Stimulated activated CD4-positive, alpha-beta T cell treated with anti-CD3 and anti-CD28 coated beads, Interleukin-4, amount 100 ng/mL, for 48 hours (primary cell): ENCODE measurements at regions not wholly inside any gene's neighbourhood (a gene's known extent, or its start where the extent isn't known, plus 50 kb on each side); places are given as distances from the start of the nearest gene placed in this dataset.

Experiments used
- DNase-seq, 2 donors: peaks; one replicate each; pipeline ENCODE4 v3.0.0-alpha.2; 2020; ENCODE audit warnings: low read depth in 2 of 2

DNA sequence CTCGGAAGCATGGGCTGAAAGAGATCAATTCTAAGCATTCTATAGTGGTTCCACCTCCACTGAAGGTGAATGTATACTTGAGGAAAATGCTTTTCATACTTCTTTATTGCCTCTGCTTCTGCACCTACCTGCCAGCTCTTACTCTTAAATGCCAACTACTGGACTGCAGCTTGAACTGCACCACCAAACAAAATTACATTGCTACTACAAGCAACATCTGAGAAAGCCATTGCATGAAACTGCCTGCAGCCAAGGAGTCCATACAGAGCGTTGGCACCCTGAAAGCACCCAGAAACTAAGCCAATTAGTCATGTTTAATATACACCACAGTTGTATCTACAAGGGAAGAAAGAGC is 440.9 kb downstream of the BTBD3 start:
- DNase-seq = no peak

DNA sequence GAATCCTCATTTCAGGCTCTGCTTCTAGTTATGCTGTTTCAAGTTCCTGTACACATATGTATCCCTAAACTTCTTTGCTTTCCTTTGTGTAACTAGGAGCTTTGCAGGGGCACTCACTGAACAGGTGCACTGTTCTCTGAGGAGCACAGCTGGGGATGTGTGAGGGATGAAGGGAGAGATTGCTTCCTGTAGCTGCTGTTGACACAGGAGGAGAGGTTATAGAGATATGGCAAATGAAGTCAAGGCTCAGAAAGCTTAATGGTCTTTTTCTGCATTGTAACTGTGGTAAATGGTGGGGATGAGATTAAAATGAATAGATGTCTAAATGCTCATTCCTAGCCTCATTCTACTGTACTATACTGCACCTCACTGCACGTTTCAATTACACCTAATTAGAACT is 454.3 kb downstream of the BTBD3 start:
- no peak for DNase-seq

DNA sequence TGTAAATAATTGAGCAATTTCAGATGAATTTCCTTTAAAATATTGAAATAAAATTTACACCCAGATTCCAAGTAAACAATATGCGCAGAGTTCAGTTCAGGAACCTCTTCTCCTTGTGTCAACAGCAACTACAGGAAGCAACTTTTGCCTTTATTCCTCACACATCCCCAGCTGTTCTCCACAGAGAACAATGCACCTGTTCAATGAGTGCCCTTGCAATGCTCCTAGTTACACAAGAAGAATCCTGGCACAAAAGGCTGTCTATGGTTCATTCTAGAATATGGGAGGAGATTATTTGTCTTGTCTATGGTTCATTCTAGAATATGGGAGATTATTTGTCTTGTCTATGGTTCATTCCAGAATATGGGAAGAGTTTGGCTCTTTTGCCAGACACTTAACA is 454.9 kb downstream of the BTBD3 start:
- no peak for DNase-seq

DNA sequence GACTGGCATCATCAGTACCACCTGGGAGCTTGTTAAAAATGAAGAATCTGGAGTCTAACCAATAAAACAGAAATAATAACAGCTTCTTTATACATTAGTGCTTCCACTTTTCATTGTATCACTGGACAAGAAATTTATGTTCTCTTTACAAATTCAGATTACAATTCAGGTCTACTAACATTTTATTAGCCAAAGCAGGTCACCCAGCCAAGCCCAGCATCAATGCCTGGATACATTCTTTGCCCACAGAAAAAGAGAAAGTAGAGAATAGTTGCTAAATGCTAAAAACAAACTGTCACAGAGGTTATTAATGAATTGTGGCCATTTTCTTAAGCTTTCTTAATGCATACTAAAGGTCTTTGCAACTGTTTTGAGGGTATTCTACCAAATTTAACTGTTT is 458.3 kb downstream of the BTBD3 start:
- no peak for DNase-seq

DNA sequence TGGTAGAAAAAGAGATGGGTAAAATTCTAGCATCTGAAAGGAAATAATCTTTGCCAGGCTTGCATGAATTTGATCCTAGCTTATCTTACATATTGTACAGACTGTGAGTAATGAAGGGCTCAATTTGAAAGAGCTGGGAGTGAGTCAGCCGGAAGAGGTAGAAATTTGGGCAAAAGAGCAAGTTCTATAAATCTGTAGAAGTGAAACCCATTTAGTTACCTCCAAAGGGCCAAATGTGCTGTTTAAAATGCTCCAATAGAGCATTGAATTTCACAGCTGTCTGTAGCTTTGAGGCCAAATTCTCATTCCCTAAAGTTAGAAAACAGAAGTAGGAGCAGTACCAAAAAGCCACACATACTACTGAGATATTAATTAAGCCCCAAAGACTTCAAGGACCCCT is 466.1 kb downstream of the BTBD3 start:
- no peak for DNase-seq

DNA sequence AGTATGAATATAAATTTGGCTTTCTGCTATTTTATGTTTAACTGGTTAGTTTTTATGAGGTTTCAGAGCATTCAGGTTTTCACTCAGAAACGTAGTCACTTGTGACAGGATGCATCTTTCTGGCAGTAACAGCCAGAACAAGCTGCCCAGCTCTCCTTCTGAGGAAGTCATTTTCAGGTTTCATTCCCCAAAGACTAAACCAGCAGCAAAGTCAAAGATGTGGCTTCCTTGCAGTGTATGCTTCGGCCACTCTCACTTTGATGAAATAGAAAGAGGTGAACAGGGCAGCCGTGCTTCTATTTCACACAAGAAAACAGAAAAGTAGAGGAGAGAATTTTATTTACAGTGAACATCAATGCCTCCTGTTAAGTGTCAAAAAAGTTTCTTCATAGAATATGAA is 469.1 kb downstream of the BTBD3 start:
- DNase-seq = no peak

DNA sequence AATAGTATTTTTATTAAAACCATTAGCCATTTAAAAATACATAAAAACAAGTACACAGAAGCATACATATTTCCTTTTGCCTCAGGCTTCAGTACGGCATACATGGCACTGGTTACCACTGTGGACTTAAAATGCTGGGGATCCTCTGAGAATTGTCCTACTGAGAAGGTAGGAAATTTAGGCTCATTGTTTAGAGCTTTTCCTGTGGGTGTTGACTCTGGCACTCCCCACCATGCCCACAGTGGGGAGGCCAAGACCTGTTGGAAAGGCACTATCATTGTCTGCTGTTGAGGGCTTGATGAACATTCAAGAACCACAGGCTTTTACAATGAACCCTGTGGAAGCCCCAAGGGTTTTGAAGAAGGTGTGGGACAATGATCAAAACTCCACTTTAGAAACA is 473.4 kb downstream of the BTBD3 start:
- no peak for DNase-seq

DNA sequence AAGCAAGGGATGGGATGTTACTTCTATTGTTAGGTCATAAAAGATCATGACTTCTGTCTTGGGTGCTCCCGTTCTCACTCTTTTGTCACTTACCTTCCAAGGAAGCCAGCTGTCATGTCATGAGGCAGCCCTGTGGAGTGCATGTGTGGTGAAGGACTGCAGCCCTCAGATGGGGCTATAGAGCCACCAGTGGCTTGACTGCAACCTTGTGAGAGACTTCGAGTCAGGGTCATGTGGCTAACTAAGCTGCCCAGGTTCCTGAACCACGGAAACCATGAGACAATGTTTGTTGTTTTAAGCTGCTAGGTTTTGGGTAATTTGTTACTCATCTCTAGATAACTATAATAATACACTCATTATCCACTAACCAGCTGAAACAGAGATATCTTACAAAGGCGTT is 477.1 kb downstream of the BTBD3 start:
- no peak for DNase-seq

DNA sequence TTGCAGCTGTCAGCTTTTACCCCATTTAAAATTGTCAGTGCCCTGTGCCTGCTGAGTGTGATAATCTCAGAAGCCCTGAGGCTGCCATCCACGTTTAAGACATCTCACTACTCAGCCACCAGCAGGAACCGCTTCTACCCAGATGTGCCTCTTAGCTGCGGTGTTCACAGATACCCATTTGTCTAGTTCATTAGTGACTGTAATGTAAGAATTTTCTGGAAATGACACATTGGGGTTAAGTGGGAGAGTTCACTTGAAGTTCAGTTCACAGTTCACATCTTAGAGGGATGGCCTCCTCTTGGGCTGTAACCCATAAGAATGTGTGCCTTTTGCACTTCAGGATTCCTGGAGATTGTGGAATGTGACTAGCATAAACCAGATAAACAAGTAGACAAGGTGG is 477.7 kb downstream of the BTBD3 start:
- no peak for DNase-seq

DNA sequence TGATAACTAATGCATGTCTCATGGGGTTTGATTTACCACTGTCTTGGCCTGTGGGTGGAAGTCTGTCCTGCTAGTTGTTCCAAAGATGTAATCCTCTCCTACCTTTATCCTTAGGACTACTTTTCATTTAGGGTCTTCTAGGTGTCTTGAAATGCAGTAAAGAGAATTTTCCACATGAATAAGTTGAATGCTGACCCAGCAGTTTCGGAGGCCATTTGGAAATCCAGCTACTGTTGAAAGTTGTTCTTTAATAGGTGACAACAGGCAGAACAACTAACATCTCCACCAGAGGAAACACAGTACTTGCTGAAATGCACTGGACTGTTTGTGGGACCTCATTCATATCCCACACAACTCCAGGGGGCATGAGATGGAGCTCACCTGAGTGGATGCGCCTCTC is 478.1 kb downstream of the BTBD3 start:
- DNase-seq = no peak

DNA sequence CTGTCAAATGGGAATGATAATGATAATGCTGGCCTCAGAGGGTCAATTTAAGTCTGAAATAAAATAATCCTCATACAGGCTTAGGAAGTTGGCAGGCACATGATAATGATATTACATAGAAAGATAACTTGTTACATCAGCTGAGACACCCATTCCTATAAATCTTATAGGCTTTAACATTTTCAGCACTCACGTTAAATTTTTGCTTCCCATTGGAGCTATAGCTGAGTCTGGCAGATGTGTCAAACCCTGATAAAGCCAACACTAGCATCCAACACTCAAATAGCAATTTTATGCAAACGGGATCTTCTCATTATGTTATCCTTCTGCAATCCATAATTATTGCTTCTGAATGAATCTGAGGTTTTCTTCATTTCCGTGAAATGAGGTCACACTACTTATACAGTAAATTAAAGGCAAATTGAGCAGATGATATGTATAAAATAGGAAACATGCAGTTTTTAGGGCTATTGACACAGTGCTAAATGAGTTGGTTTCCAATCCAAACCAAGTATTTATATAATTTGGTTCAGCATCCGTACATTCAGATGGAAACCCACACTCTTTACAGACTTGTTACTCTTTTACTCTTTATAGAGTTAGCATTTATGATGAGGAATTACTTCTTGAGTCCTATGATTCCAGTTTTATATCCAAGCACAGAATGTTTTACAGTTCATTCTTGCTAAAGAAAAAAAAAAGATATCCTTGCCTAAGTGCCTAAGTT is 481.6 kb downstream of the BTBD3 start:
- no peak for DNase-seq

DNA sequence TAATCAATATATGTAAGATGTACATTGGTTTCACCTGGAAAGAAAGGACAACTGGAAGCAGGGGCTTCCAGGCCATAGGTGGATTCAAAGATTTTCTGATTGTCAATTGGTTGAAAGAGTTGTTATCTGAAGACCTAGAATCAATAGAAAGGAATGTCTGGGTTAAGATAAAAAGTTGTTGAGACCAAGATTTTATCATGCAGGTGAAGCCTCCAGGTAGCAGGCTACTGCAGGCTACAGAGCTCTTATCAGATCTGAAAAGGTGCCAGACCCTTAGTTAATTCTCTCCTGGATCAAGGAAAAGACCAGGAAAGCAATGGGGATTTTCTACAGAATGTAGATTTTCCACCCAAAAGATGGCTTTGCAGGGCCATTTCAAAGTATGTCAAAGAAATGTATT is 487.2 kb downstream of the BTBD3 start:
- no peak for DNase-seq

DNA sequence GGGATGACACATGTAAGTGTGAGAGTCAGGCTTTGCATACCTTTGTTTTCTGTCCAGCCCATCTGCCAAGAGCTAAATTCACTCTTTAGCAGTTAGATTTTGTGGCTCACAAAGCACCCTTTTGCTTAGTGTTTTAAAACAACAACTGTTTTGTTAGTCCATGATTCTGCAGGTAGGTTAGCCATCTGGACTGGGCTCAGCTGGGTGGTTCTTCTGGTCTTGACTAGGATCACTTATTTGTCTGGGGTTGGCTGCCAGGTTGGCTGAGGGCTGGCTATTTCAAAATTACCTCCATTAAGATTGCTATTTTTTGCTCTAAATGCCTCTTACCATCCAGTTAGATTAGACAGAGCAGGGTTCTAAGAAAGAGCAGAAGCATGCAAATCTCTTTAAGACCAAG is 489.3 kb downstream of the BTBD3 start:
- DNase-seq = no peak

DNA sequence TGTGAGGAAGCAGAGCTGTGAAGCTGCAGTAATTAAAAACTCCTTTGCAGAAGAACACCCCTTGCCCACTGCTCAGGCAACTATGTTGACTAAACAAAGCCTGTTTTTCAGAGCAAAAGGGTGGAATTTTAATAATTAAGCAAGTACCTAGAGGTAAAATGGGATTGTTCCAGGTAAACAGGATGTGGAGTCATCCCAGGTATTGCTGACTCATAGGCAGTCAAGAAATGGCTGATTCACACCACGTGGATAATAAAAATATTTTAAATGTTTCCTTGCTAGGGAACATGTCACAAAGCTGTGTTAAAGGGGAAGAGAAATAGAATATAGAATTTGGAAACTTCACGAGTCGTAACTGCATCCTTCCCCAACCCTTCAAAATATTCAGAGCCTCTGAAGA is 491.8 kb downstream of the BTBD3 start:
- DNase-seq = no peak

DNA sequence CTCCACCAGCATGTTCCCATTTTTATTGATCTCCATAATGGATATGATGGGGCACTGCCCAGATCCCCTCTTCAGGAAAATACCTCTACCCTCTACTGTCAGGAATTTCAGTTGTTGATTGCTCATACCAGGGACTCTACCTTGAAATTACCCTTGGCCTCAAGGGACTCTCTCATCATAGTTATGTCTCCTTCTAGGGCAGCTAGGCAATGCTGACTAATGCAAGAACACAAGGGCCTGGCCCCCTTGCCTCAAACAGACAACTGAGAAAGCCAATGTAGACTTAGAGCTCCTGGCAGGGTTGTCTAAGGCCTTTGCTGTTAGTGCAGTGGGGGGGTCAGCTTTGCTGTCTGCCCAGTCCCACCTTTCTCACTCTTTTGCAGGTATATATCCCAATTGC is 493.1 kb downstream of the BTBD3 start:
- DNase-seq = no peak

DNA sequence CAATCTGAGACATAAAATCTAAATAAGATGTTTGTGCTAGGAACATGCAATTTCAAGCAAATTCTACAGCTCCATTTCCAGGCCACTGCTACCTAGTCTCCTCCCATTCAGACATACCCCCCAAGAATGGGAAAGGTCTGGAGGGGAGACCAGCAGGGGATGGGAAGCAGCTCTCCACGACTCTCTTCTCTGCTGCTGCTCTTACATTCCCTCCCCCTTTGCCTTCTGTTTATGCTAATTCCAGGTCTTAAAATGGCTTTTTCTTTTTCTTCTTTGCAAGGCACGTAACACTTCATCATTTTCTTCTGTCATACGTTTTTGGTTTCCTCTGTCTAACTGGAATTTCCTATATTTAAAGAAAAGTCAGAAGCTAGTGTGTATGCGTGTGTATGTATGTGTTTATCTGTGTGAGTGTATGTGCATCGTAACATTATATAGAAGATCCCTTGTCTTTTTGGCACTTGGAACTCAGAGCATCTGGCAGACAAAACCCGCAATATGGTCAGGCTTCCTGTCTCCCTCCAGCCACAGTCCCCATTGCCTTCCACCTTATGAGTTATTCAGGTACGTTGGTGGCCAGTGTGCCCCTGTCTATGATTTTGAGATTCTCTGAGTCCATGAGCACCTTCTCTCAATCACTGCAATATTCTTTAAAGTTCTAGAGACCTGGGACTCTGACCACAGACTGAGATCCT is 493.7 kb downstream of the BTBD3 start:
- no peak for DNase-seq

DNA sequence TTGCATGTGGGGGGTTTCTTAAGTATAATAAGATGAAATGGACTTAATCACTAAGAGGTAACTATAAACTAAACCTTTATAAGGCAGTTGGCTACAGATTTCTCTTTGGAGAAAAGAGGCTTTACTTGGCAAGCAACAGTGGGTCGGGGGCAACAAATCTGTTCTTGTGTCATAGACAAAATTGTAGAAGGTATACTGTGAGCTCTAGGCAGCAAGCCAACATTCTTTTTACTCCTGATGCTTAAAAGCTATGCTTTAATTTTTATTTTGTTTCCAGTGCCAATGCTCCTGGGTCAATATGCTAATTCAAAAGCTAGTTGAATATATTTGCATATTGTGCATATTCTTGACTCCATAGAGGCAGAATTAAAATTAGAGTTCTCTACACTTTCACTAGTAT is 495.4 kb downstream of the BTBD3 start:
- no peak for DNase-seq

DNA sequence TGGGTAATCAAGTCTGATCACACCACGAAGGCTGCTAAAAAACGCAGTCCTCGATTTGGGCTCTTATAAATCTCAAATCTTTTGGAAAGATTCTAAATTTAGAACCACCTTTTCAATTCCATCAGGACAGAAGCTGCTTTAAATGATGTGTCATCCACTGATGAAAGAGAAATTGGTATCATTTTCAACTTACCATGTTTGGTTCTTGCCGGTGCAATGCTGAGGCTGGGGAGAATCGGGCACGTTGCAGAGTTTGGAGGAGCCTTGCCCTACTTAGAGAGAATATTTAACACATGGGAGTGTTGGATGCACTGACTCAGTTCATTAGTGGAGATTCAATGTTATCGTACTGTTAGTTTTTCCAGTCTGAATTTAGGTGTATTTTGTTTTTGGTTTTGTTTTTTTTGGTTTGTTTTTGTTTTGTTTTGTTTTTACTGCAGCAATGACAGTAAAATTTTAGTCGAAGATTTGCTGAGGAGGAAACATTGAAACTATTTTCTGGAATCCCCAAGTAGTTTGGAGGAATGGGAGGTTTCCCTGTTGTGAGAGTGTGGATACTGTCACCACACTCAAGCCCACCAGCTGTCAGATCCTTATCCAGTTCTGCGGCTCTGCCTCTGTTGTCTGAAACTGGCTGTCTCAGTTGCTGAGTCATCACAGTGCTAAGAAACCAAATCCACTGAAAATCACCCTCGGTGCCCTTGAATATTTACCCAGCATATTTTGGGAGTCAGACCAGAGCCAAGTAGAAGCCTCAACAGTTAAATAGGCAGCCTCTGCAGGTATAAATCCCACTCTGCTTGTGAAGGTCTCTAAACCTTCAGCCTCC is 497.0 kb downstream of the BTBD3 start:
- DNase-seq = no peak

DNA sequence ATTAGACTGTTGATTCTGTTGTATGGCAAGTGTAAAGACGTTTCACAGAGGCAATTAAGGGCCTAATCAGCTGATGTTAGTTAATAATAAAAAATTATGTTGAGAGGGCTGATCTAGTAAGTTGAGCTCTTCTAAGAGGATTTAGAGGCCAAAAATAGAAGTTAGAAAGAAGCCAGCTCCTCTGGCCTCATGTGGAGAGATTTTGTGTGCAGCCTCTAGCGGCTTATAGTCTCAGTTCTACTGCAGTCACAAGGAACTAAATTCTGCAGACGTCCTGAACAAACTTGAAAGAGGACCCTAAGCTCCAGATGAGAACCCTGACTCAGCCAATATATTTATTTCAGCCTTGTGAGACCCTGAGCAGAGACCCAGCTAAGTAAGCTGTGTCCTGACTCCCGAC is 498.6 kb downstream of the BTBD3 start:
- no peak for DNase-seq

DNA sequence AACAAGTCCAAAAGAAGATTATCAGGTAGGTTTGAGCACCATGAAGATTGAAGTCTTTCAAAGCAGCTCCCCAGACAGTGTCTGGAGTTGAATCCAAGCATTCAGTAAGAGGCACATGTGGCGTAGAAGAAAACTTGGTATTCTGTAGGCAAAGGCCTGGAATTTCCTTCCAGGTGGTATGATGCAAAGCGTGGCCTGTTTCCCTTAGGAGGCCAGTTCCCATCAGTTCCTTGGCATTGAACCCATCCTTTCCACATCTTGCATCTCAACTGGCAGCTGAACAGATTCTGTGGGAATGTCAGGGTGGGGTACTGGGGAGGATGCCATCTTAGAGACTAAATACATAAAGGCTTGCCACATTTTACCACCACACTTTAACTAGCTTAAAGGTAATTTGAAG is 516.0 kb downstream of the BTBD3 start:
- DNase-seq = no peak

DNA sequence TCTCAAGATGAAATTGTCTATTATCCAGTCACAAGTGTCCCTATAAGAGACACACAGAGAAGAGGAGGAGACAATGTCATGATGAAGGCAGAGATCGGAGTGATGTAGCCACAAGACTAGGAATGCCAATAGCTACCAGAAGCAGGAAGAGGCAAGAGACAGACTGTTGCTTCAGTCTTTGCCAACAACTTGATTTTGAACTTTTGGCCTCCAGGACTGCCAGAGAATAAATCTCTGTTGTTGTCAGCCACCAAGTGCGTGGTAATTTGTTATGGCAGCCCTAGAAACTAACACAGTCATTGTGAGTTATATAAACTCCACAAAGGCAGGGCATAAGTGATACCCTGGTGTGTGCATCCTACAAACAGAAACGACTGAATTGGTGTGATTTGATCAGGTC is 517.0 kb downstream of the BTBD3 start:
- no peak for DNase-seq

DNA sequence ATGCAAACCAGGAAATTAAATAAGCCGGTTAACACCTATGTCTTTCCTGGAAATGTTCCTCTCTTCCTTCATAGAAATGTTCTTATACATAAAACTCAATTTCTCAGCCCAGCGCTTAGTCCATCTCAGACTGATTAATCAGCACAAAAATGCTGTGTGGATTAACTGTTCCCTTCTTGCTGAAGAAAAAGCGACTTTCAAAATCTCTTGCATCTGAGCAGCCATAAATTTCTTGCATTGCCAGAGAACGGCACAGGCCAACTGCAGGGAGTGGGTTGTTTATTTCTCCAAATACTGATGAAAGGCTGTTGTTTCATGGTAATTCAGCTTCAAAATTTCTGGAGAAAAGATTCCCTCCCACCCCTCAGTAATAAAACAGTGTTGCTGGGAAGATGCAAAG is 517.6 kb downstream of the BTBD3 start:
- DNase-seq = no peak

DNA sequence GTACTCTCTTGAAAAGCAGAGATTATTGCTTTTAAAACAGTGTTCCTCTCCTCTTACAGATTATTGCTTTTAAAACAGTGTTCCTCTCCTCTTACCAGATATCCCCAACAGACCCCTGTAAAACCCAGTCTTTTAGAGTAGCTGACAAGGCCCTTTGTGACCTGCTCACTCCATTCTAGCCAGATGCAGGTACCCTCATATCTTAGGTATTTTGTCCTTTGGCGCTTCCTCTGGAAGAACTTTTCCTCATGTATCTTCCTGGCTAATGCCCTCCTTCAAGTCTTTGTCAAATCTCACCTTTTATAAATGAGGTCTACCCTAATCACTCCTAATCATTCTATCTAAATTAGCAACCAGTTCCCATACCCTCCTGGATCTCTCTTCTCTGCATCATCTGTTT is 536.0 kb downstream of the BTBD3 start:
- no peak for DNase-seq
